Brain microvascular endothelial cell (primary cell): ENCODE measurements at regions not wholly inside any gene's neighbourhood (a gene's known extent, or its start where the extent isn't known, plus 50 kb on each side); places are given as distances from the start of the nearest gene placed in this dataset.

Experiments used
- DNase-seq: peaks from one replicate; pipeline ENCODE4 v3.0.0-alpha.2; 2020
- H3K27ac ChIP-seq: fragments of 250-450 bp; sonication (Bioruptor Pico); 2 replicates; pipeline ENCODE4 v1.5.1; 2020; ENCODE audit warnings: mild to moderate bottlenecking, moderate library complexity
- H3K27me3 ChIP-seq: fragments of 250-450 bp; sonication (Bioruptor Pico); replicated peaks from 2 replicates; pipeline ENCODE4 v1.5.1; 2020; ENCODE audit warnings: mild to moderate bottlenecking
- H3K36me3 ChIP-seq: fragments of 250-450 bp; sonication (Bioruptor Pico); replicated peaks from 2 replicates; pipeline ENCODE4 v1.5.1; 2020; ENCODE audit warnings: mild to moderate bottlenecking
- H3K4me3 ChIP-seq: 2 replicates; pipeline ENCODE4 v1.5.1; 2011; ENCODE audit warnings: low read depth, mild to moderate bottlenecking, control low read depth, low read length, moderate library complexity
- CTCF ChIP-seq: IDR thresholded peaks from 2 replicates; pipeline ENCODE4 v1.5.1; 2011; ENCODE audit warnings: low read depth, mild to moderate bottlenecking, moderate library complexity, low read length, control low read depth, inconsistent platforms; ENCODE audit errors: missing control alignments
- in situ Hi-C: cut with HindIII; loops from 2 replicates; pipeline ENCODE4 v1.10.0; 2017; ENCODE audit warnings: low sequenced_read_pairs, low pct_ligation_motif_present

- Histone ChIP-seq H3K4me3 (no peak overlapping the region), H3K27ac (no peak overlapping the region), H3K27me3 (no peaks in the 10 kb centered on the region), H3K36me3 (no peaks in the 10 kb centered on the region)
- peak; percentile 25 for DNase-seq
- in situ Hi-C loops = no loop called here
- no peak for TF ChIP-seq CTCF
Measured at GRCh38 chr22:26800858-26801257, 143.5 kb downstream of the MIAT start.

- no peak for DNase-seq
- no peak for TF ChIP-seq CTCF
- in situ Hi-C loops = no loop called here
- Histone ChIP-seq H3K36me3 (no peaks in the 10 kb centered on the region), H3K27ac (no peak overlapping the region), H3K4me3 (no peak overlapping the region), H3K27me3 (no peaks in the 10 kb centered on the region)
Measured at GRCh38 chr22:26801449-26801848, 144.1 kb downstream of the MIAT start.

- no peak overlapping the region for H3K27ac ChIP-seq
- H3K36me3 ChIP-seq = no peaks in the 10 kb centered on the region
- no peaks in the 10 kb centered on the region for H3K27me3 ChIP-seq
- H3K4me3 ChIP-seq = no peak overlapping the region
- TF ChIP-seq CTCF = no peak
- no peak for DNase-seq
- in situ Hi-C loops = no loop called here
Measured at GRCh38 chr22:26804315-26804714, 146.9 kb downstream of the MIAT start.

GRCh38 chr22:26804911-26805539, 147.6 kb downstream of the MIAT start:
- TF ChIP-seq CTCF = no peak
- in situ Hi-C loops = no loop called here
- no peak for DNase-seq
- H3K4me3 ChIP-seq = no peak overlapping the region
- H3K27ac ChIP-seq = no peak overlapping the region
- H3K36me3 ChIP-seq = no peaks in the 10 kb centered on the region
- no peaks in the 10 kb centered on the region for H3K27me3 ChIP-seq

- Histone ChIP-seq H3K36me3 (no peaks in the 10 kb centered on the region), H3K27ac (no peak overlapping the region), H3K27me3 (no peaks in the 10 kb centered on the region), H3K4me3 (no peak overlapping the region)
- in situ Hi-C loops = no loop called here
- TF ChIP-seq CTCF = no peak
- DNase-seq = no peak
Measured at GRCh38 chr22:26806445-26807175, 149.2 kb downstream of the MIAT start.

GRCh38 chr22:26811647-26811992, 154.2 kb downstream of the MIAT start:
- TF ChIP-seq CTCF = no peak
- Histone ChIP-seq H3K27ac (no peak overlapping the region), H3K27me3 (no peaks in the 10 kb centered on the region), H3K4me3 (no peak overlapping the region), H3K36me3 (no peaks in the 10 kb centered on the region)
- in situ Hi-C loops = no loop called here
- no peak for DNase-seq
